ENCODE measurements at regions not wholly inside any gene's neighbourhood (a gene's known extent, or its start where the extent isn't known, plus 50 kb on each side); places are given as distances from the start of the nearest gene placed in this dataset.
"Not testable (repeated sequence)": the region's sequence is repeated elsewhere in the genome, so short reads cannot be mapped to it uniquely, and the experiment has no call there.

DNA sequence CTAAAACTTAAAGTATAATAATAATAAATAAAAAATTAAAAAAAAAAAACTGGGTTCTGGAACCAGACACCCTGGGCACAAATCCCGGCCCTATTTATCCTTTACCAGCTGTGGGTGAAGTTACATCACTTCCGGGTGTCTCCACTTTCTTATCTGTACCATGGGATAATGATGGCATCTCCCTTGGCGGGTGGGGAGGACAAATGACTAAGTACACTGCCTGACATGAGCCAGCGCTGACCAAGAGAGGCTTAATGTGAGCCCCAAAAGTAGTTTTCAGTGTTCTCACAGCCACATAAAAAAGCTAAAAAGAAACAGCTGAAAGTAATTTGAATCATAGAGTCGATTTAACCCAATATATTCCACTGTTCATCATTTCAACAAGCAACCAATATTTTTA, 424.9 kb downstream of the SOX9 start:
- no peak for DNase-seq (ENCODE audit: low read depth, low spot score)

DNA sequence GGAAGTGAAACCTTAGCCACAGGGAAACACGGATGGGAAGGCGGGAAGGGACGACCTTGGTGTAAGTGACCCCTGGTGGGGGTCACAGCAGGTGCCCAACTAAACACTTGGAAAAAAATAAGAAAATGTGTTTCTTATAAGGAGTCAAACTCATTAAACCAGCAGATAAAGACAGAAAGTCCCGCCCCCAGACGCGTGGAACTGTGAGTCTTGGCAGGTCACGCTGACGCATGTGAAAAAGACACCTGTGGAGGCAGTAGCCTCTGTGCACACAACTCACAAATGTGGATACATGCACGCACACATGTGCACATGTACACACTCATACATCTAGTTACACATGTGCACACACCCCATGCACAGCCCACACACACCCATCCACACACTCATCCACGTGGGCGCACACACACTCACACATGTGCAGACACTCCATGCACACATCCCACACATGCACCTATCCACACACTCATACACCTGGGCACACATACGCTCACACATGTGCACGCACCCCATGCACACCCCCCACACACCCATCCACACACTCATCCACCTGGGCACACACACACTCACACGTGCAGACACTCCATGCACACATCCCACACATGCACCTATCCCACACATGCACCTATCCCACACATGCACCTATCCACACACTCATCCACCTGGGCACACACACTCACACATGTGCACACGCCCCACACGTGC, 432.4 kb downstream of the SOX9 start:
- no peak for DNase-seq (ENCODE audit: low read depth, low spot score)

DNA sequence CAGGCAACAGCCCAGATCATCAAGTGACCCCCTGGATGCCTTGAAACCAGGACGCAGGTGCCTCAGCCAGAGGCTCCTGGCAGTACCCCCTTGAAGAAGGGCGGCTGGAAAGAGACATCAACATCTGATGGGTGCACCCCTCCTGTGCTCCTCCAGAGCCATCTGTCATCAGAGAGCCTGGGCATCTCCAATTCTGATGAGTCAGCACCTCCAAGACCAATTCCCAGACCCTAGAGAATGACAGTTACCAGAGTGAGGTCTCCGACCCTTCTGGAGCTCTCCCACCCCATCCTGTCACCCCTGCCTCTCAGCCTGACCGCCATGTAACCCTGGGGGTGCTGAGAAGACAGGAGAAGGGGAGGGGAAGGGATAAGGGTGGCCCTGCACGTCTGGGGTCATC, 433.7 kb downstream of the SOX9 start:
- DNase-seq (ENCODE audit: low read depth, low spot score) = no peak

DNA sequence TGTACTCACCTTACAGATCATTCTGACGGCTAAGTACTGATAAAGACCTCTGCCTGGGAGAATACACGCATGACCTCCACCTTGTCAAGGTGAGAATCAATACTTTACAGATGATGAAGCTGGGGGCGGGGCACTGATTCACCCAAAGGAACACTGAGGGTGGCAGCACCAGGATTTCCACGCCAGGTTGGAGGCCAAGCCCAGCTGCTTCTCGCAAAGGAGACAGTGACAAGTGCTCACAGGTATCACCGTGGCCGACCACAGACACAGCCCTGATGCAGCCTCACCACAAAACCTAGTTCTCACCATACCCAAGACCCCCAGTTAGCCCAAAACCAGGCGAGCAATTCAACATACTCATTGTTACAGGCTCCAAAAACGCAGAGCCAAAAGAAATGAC, 434.2 kb downstream of the SOX9 start:
- no peak for DNase-seq (ENCODE audit: low read depth, low spot score)

DNA sequence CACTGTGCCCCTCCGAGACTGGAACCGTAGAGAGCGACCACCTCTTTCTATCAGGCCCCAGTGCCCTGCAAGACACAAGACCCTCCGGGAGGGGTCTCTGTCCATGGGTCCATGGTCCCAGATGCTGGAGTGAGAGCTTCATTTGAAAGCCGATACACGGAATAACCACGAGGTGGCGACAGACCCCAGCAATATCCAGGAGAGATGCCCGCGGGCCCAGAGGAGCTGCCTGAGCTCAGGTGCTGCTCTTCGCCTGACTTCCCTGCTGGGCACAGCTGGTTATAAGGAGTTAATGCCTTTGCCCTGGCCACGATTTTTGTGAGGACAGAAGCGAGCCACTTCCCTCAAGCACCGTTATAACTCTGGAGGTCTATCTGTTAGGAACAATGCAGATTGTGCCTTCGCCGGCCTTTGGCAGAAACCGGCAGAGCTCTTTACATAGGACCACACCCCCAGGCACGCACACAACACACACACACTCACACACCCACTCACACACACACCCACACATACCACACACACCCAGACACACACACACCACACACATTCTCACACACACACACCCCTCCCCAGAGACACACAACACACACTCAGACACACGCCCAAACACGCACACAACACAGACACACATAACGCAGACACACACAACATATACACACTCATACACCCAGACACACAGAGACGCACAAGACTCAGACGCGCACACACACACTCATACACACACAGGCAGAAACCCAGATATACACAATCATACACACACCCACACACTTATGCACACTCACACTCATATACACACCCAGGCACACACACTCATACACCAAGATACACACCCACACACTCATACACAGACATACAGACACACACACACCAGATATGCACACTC, 436.4 kb downstream of the SOX9 start:
- DNase-seq (ENCODE audit: low read depth, low spot score) = peak; percentile 6

DNA sequence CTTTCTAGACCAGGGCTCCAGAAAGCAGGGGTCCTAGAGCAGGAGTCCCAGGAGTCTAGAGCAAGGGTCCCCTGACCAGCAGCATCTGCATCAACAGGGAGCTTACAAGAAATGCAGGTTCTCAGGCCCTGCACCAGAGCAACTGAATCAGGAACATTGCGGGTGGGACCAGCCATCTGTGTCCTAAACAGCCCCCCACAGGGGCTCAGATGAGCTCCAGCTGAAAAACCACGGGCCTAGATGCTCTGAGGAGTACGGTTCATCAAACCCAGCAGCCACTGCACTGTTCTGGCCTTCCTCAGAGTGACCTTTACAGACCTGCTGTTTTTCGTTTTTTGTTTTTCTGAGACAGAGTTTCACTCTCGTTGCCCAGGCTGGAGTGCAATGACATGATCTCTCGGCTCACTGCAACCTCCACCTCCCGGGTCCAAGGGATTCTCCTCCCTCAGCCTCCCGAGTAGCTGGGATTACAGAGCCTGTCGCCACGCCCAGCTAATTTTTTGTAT, 438.2 kb downstream of the SOX9 start:
- DNase-seq (ENCODE audit: low read depth, low spot score) = no peak

- DNase-seq (ENCODE audit: low read depth, low spot score) = peak; percentile 4
Observed at GRCh38 chr17:72560303-72561247, 439.8 kb downstream of the SOX9 start.

DNA sequence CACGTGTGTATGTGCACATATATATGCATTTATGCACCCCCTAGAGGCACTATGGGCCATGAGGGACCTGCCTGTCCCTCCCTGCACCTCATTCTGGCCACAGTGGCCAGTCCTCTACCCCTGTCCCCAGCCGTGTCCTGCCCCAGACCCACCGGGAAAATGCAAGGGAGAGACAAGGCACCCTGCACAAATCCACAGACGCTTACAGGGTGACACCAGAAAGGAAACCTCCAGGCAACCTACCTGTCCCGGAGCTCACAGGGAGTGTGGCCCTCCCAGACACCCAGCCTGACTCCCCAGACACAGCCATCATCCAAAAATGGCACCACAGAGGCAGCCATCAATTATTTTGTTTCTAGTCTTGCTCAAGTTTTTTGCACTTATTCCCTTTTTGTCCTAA, 440.4 kb downstream of the SOX9 start:
- no peak for DNase-seq (ENCODE audit: low read depth, low spot score)

GRCh38 chr17:72561680-72562079, 440.9 kb downstream of the SOX9 start:
- no peak for DNase-seq (ENCODE audit: low read depth, low spot score)

DNA sequence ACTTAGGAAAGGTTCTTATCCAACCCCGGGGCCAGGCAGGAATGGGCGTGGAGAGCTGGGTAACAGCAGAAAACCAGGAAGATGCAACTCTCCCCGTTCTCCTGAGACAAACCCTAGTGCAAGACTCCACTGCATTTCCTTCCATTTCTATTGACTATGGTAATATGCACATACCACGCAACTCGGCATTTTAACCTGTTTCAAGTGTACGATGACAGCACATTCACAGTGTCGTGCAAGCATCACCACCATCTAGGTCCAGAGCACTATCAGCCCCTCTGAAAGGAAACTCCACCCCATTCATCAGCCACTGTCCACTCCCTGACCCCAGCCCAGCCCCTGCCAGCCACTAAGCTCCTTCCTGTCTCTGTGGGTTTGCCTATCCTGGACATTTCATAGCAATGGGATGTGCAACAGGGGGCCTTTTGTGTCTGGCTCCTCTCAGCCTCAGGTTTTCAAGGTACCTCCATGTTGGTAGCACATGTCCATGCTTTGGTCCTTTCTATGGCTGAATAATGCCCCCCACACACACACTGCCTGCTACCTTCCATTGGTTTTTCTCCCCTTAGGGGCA, 441.9 kb downstream of the SOX9 start:
- no peak for DNase-seq (ENCODE audit: low read depth, low spot score)

GRCh38 chr17:72563952-72564351, 443.1 kb downstream of the SOX9 start:
- no peak for DNase-seq (ENCODE audit: low read depth, low spot score)

DNA sequence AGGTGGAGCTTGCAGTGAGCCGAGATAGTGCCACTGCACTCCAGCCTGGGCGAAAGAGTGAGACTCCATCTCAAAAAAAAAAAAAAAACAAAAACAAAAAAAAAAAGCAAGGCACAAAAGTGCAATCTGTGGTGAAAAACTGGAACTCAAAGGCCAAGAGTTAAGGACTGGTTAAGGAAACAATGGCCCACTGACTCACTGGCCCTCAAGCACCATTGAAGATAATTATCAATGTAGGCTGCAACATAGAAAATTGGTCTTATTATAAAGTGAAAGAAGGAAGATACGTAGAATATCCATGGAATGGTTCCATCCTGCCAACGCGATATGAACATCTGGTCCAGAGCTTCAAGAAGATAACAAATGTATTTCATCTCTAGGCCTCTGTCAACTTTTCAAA, 444.2 kb downstream of the SOX9 start:
- DNase-seq (ENCODE audit: low read depth, low spot score) = no peak

- no peak for DNase-seq (ENCODE audit: low read depth, low spot score)
Observed at GRCh38 chr17:72565758-72566157, 444.9 kb downstream of the SOX9 start.

DNA sequence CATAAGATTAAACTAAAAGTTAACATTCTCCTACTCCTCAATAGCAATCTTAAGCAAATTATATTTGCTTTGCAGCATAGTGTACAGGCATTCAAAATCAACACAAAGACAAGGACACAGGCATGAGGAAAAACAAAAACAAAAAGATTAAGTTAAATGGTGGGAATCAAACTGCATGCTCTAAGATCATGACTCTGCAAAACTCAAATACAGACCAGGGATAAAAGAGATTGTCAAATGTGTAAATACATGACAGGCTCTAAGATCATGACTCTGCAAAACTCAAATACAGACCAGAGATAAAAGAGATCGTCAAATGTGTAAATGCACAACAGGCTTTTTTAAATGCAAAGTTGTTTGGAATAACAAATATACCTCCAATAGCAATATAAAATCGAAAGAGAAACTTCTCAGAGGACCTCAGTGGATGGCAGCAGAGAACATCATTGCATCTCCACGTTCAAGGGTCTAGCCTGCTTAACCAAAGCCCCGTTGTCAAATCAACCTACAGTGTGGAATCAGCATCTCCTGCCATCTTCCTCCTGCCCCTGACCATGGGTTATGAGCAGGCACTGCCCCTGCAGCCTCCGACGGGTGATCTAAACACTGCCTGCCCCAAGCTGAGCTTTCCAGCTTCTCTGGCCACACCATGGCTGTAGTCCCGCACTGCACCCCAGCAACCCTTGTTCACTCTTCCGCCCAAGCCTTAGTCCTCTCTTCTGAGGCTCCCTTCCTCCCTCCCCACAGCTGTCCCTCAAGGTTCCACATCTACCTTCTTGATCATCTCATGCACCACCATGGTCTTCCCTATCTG, 446.1 kb downstream of the SOX9 start:
- no peak for DNase-seq (ENCODE audit: low read depth, low spot score)

DNA sequence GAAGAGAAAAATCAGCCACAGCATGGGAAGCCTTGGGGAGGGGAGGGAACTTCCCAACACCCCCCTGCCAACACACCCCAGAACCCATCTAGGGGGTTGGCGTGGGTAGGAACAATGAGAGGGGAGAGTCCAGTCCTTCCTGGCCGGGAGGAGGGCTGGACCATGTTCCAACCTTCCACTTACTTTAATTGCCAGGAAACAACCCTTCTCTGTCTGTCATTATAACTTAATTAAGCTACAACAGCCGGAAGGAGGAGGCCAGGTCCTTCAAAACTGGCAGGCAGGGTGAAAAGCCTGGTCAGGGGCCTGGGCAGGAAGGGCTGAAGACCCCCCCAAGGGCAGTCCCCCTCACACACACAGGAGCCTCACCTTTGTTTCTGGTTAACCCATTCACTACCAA, 447.0 kb downstream of the SOX9 start:
- no peak for DNase-seq (ENCODE audit: low read depth, low spot score)

DNA sequence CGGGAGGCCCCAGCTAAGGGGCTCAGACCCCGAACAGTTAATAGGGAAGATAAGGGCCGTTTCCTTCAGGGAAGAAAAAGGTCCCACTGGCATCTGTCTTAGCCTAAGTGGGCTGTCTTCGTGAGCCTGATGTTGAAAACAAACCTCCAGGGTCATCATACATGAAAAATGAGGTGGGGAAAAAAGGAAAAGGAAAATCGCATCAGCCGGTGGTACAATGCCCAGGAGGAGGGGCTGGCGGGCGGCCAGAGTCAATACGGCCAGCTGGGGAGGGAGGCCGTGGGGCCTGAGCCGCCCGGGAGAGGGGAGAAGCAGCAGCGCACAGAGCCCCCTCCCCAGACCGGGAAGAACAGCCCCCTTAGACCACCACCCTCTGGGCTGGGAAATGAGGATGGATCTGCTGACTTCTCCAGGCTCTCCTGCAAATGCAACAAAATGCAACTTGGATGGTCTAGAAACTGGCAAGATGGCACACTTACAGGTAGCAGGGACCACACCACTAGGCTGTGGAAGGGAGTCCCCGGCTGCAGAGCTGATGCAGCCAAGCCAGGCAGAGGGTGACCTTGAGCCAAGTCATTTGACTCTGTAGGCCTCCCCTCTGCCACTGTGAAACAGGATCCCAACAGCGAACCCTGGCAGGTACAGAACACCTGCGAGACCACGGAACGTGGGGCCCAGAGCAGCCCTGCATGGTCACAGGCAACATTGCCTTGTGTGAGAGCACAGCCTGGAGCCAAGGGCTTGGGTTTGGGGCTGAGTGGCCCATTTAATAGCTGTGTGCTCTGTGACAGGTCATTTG, 448.5 kb downstream of the SOX9 start:
- DNase-seq (ENCODE audit: low read depth, low spot score) = no peak

GRCh38 chr17:72571813-72572396, 451.1 kb downstream of the SOX9 start:
- DNase-seq (ENCODE audit: low read depth, low spot score) = no peak

DNA sequence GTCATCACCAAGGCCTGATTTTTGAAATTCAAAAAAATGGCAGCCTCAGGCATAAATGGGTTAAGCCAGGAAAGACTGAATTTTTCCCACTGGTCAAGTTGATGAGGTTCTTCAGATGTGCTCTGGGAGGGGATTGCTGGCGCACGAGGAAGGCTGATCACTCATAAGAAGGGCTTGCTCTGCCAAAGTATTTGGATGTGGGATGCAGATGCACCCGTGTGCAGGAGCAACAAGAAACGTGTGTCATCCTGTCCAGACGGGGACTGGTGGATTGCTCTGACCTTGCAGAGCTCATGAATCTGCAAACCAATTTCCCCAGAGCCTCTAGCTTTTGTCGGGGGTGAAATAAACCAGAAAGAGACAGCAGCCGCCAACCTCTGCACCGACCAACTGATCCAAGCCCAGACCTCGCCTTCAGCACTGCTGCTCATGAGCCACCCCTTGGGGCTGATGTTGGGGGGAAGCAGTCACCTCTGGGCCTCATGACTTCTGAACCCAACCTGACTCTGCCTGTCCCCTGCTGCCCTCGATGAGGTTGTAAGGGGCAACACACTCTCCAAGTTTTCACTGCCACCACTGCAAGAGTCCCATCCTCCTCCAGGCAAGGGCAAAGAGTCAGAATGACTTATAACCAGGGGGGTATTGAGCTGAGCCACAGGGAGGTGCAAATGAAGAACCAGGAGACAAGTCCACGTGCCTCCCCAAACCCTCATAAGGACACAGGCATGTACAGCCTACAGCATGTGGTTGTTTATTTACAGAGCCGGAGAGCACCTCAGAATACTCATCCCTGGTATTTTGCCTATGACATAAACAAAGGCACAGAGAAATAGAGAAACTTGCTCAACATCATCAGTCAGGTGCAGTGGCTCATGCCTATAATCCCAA, 452.0 kb downstream of the SOX9 start:
- DNase-seq (ENCODE audit: low read depth, low spot score) = no peak

- not testable (repeated sequence) for DNase-seq (ENCODE audit: low read depth, low spot score)
Observed at GRCh38 chr17:72573492-72573801, 452.6 kb downstream of the SOX9 start.
